Stimulated activated naive CD8-positive, alpha-beta T cell treated with anti-CD3 and anti-CD28 coated beads, Interleukin-15, Interleukin-2, amounts not matched to agents 100 ng/mL and 50 ng/mL, for 24 hours (primary cell): ENCODE measurements at regions not wholly inside any gene's neighbourhood (a gene's known extent, or its start where the extent isn't known, plus 50 kb on each side); places are given as distances from the start of the nearest gene placed in this dataset.

Experiments used
- H3K27ac Mint-ChIP-seq: one replicate; pipeline ENCODE4 v1.8.0; 2021; ENCODE audit warnings: mild to moderate bottlenecking, mixed read lengths
- H3K27me3 Mint-ChIP-seq: one replicate; pipeline ENCODE4 v1.8.0; 2021; ENCODE audit warnings: mixed read lengths
- H3K36me3 Mint-ChIP-seq: one replicate; pipeline ENCODE4 v1.8.0; 2021; ENCODE audit warnings: low read depth, mixed read lengths
- H3K4me1 Mint-ChIP-seq: one replicate; pipeline ENCODE4 v1.8.0; 2021; ENCODE audit warnings: low read depth, mixed read lengths
- H3K4me3 Mint-ChIP-seq: one replicate; pipeline ENCODE4 v1.8.0; 2021; ENCODE audit warnings: mild to moderate bottlenecking, mixed read lengths
- H3K9me3 Mint-ChIP-seq: one replicate; pipeline ENCODE4 v1.8.0; 2021; ENCODE audit warnings: mixed read lengths

GRCh38 chr6:14031516-14031915 lies 86.1 kb upstream of the CD83 start:
- H3K9me3 Mint-ChIP-seq, result no peaks in the 10 kb centered on the region
- peaks cover 21% of the 10 kb centered on the region for H3K27me3 Mint-ChIP-seq
- H3K27ac Mint-ChIP-seq, result no peak overlapping the region
- no peak overlapping the region for H3K4me3 Mint-ChIP-seq
- no peaks in the 10 kb centered on the region for H3K36me3 Mint-ChIP-seq
- no peaks in the 10 kb centered on the region for H3K4me1 Mint-ChIP-seq

- no peaks in the 10 kb centered on the region for H3K36me3 Mint-ChIP-seq
- H3K4me1 Mint-ChIP-seq, result no peaks in the 10 kb centered on the region
- no peak overlapping the region for H3K27ac Mint-ChIP-seq
- H3K9me3 Mint-ChIP-seq, result no peaks in the 10 kb centered on the region
- no peak overlapping the region for H3K4me3 Mint-ChIP-seq
- H3K27me3 Mint-ChIP-seq, result peaks cover 24% of the 10 kb centered on the region
These were observed 82.3 kb upstream of the CD83 start for GRCh38 chr6:14035071-14035847.

GRCh38 chr6:14035874-14036273 lies 81.7 kb upstream of the CD83 start:
- Mint-ChIP-seq H3K36me3 (no peaks in the 10 kb centered on the region), H3K4me3 (no peak overlapping the region)

GRCh38 chr6:14036911-14037310 lies 80.7 kb upstream of the CD83 start:
- no peak overlapping the region for H3K27ac Mint-ChIP-seq

More at GRCh38 chr6:14035874-14036273, 81.7 kb upstream of the CD83 start:
- Mint-ChIP-seq H3K27ac (no peak overlapping the region), H3K4me1 (no peaks in the 10 kb centered on the region), H3K27me3 (peaks cover 24% of the 10 kb centered on the region), H3K9me3 (no peaks in the 10 kb centered on the region)

GRCh38 chr6:14037402-14038277 lies 79.9 kb upstream of the CD83 start:
- peaks cover 25% of the 10 kb centered on the region for H3K27me3 Mint-ChIP-seq
- no peak overlapping the region for H3K27ac Mint-ChIP-seq
- no peaks in the 10 kb centered on the region for H3K9me3 Mint-ChIP-seq
- H3K36me3 Mint-ChIP-seq, result no peaks in the 10 kb centered on the region
- no peak overlapping the region for H3K4me3 Mint-ChIP-seq
- H3K4me1 Mint-ChIP-seq, result no peaks in the 10 kb centered on the region

More at GRCh38 chr6:14036911-14037310, 80.7 kb upstream of the CD83 start:
- H3K9me3 Mint-ChIP-seq, result no peaks in the 10 kb centered on the region
- peaks cover 24% of the 10 kb centered on the region for H3K27me3 Mint-ChIP-seq
- H3K4me3 Mint-ChIP-seq, result no peak overlapping the region
- H3K4me1 Mint-ChIP-seq, result no peaks in the 10 kb centered on the region
- no peaks in the 10 kb centered on the region for H3K36me3 Mint-ChIP-seq

DNA sequence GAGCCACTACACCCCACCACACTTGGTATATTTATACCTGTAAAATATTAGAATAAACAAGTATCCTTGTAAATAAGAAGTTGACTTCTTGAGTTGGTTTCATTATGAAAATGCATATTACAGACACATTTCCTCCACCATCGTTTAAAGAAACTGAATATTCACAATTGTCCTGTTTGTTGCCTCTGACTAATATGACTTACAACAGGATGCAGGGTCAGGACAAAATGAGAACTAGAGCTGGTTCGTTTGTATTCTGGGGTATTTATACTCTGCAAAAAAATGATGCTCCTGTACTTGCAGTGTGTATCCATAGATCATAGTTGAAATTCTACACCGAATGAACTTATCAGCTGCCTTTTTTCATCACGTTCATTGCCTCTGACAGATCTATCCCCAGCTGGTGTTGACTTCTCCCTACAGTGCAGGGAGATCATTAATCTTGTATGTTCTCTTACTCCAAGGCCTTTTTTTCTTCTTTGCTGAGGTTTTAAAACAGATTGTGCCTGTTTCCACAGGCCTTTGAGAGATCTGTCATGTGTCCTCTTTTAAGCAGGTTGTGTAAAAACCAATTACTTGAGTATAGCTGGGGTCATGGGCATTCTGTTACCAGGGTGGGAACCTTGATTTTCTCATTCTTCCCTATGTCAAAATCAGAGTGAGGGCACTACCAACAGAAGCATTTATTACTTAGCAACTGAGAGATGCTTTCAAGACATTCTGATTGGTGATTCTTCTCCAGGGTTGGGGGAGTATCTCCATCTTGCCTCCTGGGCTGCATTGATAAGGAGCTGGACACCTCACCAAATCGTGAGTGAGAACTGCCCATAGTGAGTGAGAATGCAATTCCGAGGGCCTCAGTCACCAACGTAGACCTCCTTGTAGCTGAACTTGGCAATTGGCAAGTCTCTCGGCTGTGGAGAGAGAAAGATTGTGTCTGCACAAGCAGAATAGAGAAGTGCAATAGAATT lies 78.8 kb upstream of the CD83 start:
- no peaks in the 10 kb centered on the region for H3K36me3 Mint-ChIP-seq
- no peaks in the 10 kb centered on the region for H3K9me3 Mint-ChIP-seq
- H3K4me3 Mint-ChIP-seq, result no peak overlapping the region
- H3K27ac Mint-ChIP-seq, result no peak overlapping the region
- H3K27me3 Mint-ChIP-seq, result peaks cover 34% of the 10 kb centered on the region
- H3K4me1 Mint-ChIP-seq, result no peaks in the 10 kb centered on the region

GRCh38 chr6:14040042-14040441 lies 77.5 kb upstream of the CD83 start:
- H3K9me3 Mint-ChIP-seq, result no peaks in the 10 kb centered on the region

GRCh38 chr6:14046476-14047068 lies 71.0 kb upstream of the CD83 start:
- H3K4me1 Mint-ChIP-seq, result no peaks in the 10 kb centered on the region
- no peaks in the 10 kb centered on the region for H3K36me3 Mint-ChIP-seq
- peaks cover 39% of the 10 kb centered on the region for H3K27me3 Mint-ChIP-seq
- H3K4me3 Mint-ChIP-seq, result no peak overlapping the region
- H3K27ac Mint-ChIP-seq, result no peak overlapping the region
- H3K9me3 Mint-ChIP-seq, result no peaks in the 10 kb centered on the region

More at GRCh38 chr6:14040042-14040441, 77.5 kb upstream of the CD83 start:
- Mint-ChIP-seq H3K27me3 (peaks cover 34% of the 10 kb centered on the region), H3K4me1 (no peaks in the 10 kb centered on the region), H3K36me3 (no peaks in the 10 kb centered on the region), H3K27ac (no peak overlapping the region), H3K4me3 (no peak overlapping the region)

DNA sequence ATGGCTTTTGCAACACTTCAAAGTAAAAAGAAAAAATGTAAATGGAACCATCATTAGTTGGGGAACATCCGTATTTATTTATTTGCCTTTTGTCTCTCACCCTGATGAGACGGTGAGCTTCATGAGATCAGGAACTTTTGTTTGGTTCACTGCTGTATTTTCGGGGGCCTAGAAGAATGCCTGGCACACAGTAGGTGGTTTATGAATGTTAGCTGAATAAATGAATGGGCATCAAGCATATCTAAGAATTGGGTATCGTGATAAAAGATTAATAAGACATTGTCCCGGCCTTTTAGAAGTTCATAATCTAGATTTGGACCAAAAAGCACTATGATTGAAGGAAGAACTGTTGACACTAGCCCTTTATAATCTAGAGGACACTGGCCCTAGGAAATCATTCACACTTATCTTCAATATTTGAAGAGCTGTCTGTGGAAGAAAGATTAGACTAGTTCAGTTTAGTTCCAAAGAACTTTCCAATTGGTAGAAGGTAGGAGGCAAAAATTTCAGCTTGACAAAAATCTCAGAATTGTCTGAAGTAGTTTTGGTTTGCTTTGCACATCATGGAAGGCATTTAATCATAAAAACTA lies 70.3 kb upstream of the CD83 start:
- no peak overlapping the region for H3K4me3 Mint-ChIP-seq
- H3K36me3 Mint-ChIP-seq, result no peaks in the 10 kb centered on the region
- no peaks in the 10 kb centered on the region for H3K9me3 Mint-ChIP-seq
- no peaks in the 10 kb centered on the region for H3K4me1 Mint-ChIP-seq
- no peak overlapping the region for H3K27ac Mint-ChIP-seq
- H3K27me3 Mint-ChIP-seq, result peaks cover 39% of the 10 kb centered on the region

GRCh38 chr6:14048837-14049236 lies 68.7 kb upstream of the CD83 start:
- H3K27ac Mint-ChIP-seq, result no peak overlapping the region
- H3K9me3 Mint-ChIP-seq, result no peaks in the 10 kb centered on the region
- no peaks in the 10 kb centered on the region for H3K36me3 Mint-ChIP-seq
- no peaks in the 10 kb centered on the region for H3K4me1 Mint-ChIP-seq
- H3K4me3 Mint-ChIP-seq, result no peak overlapping the region
- H3K27me3 Mint-ChIP-seq, result peaks cover 29% of the 10 kb centered on the region

GRCh38 chr6:14051355-14051754 lies 66.2 kb upstream of the CD83 start:
- H3K27me3 Mint-ChIP-seq, result peaks cover 22% of the 10 kb centered on the region
- H3K4me1 Mint-ChIP-seq, result no peaks in the 10 kb centered on the region
- H3K36me3 Mint-ChIP-seq, result no peaks in the 10 kb centered on the region
- H3K27ac Mint-ChIP-seq, result no peak overlapping the region
- H3K4me3 Mint-ChIP-seq, result no peak overlapping the region
- no peaks in the 10 kb centered on the region for H3K9me3 Mint-ChIP-seq

DNA sequence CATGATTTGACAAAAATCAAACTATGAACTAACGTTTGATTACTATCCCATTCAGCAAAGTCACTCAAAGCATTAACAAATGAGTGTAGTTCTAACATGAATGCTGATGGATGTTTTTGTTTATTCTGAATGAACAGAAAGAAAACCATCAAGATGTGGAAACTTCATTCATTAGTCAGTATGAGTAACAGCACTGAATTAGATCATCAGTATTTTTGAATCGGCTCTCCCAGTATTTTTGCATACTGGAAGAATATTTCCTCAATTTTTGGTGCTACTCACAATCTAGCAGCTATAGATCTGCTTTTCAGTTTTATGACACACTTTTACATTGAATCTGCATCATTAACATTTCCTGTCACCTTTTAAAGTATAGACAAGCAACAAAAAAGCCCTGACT lies 63.8 kb upstream of the CD83 start:
- no peaks in the 10 kb centered on the region for H3K9me3 Mint-ChIP-seq
- H3K36me3 Mint-ChIP-seq, result no peaks in the 10 kb centered on the region
- H3K27me3 Mint-ChIP-seq, result peaks cover 20% of the 10 kb centered on the region
- no peaks in the 10 kb centered on the region for H3K4me1 Mint-ChIP-seq
- H3K27ac Mint-ChIP-seq, result no peak overlapping the region
- H3K4me3 Mint-ChIP-seq, result no peak overlapping the region

GRCh38 chr6:14055541-14055940 lies 62.0 kb upstream of the CD83 start:
- Mint-ChIP-seq H3K27me3 (peaks cover 25% of the 10 kb centered on the region), H3K36me3 (no peaks in the 10 kb centered on the region), H3K4me3 (no peak overlapping the region), H3K27ac (no peak overlapping the region), H3K4me1 (no peaks in the 10 kb centered on the region), H3K9me3 (no peaks in the 10 kb centered on the region)
